Activated CD4-positive, alpha-beta T cell treated with anti-CD3 and anti-CD28 coated beads, Interleukin-10, Interleukin-2, amounts not matched to agents 100 ng/mL and 50 ng/mL, durations not matched to agents 16 hours and 8 hours (primary cell): ENCODE measurements at regions not wholly inside any gene's neighbourhood (a gene's known extent, or its start where the extent isn't known, plus 50 kb on each side); places are given as distances from the start of the nearest gene placed in this dataset.

Experiments
- DNase-seq: peaks from one replicate; pipeline ENCODE4 v3.0.0-alpha.2; 2020

- no peak for DNase-seq
These were observed 2171.4 kb downstream of the LRRC4C start for GRCh38 chr11:39288011-39288410.

GRCh38 chr11:39268176-39268690 lies 2191.2 kb downstream of the LRRC4C start:
- DNase-seq, result no peak

- no peak for DNase-seq
These were observed 2203.8 kb downstream of the LRRC4C start for GRCh38 chr11:39255648-39256047.

- no peak for DNase-seq
These were observed 2209.7 kb downstream of the LRRC4C start for GRCh38 chr11:39249566-39250365.

- DNase-seq, result no peak
These were observed 2211.8 kb downstream of the LRRC4C start for GRCh38 chr11:39247570-39248137.

GRCh38 chr11:39239553-39239952 lies 2219.9 kb downstream of the LRRC4C start:
- DNase-seq, result no peak

GRCh38 chr11:39236916-39237315 lies 2222.5 kb downstream of the LRRC4C start:
- no peak for DNase-seq

GRCh38 chr11:39221550-39222138 lies 2237.8 kb downstream of the LRRC4C start:
- no peak for DNase-seq

GRCh38 chr11:39220501-39221230 lies 2238.8 kb downstream of the LRRC4C start:
- no peak for DNase-seq

- no peak for DNase-seq
These were observed 2239.4 kb downstream of the LRRC4C start for GRCh38 chr11:39220069-39220468.

GRCh38 chr11:39209981-39210380 lies 2249.5 kb downstream of the LRRC4C start:
- DNase-seq, result no peak

- no peak for DNase-seq
These were observed 2254.0 kb downstream of the LRRC4C start for GRCh38 chr11:39205236-39205995.

- DNase-seq, result no peak
These were observed 2266.8 kb downstream of the LRRC4C start for GRCh38 chr11:39192671-39193070.

- DNase-seq, result no peak
These were observed 2268.7 kb downstream of the LRRC4C start for GRCh38 chr11:39190751-39191150.

GRCh38 chr11:39177678-39178077 lies 2281.8 kb downstream of the LRRC4C start:
- DNase-seq, result no peak

- no peak for DNase-seq
These were observed 2284.5 kb downstream of the LRRC4C start for GRCh38 chr11:39174965-39175364.

GRCh38 chr11:39174196-39174595 lies 2285.3 kb downstream of the LRRC4C start:
- no peak for DNase-seq

GRCh38 chr11:39165021-39165420 lies 2294.4 kb downstream of the LRRC4C start:
- no peak for DNase-seq

- DNase-seq, result no peak
These were observed 2310.2 kb downstream of the LRRC4C start for GRCh38 chr11:39149214-39149613.

- DNase-seq, result no peak
These were observed 2314.1 kb downstream of the LRRC4C start for GRCh38 chr11:39145346-39145745.

- DNase-seq, result no peak
These were observed 2314.9 kb downstream of the LRRC4C start for GRCh38 chr11:39144351-39145130.

- no peak for DNase-seq
These were observed 2319.9 kb downstream of the LRRC4C start for GRCh38 chr11:39139581-39139980.
